Muscle of leg (tissue), 3 donors: ENCODE measurements at regions not wholly inside any gene's neighbourhood (a gene's known extent, or its start where the extent isn't known, plus 50 kb on each side); places are given as distances from the start of the nearest gene placed in this dataset.
"Not testable (repeated sequence)": the region's sequence is repeated elsewhere in the genome, so short reads cannot be mapped to it uniquely, and the experiment has no call there.

Experiments used
- DNase-seq: peaks from one replicate; pipeline ENCODE4 v3.0.0; 2013
- H3K27ac ChIP-seq: one replicate; pipeline ENCODE4 v1.5.1; 2013; ENCODE audit warnings: mild to moderate bottlenecking, low read length, control low read depth
- H3K27me3 ChIP-seq: one replicate; pipeline ENCODE4 v1.6.1; 2013; ENCODE audit warnings: low read length; ENCODE audit not compliant: control insufficient read depth, insufficient read depth
- H3K36me3 ChIP-seq: one replicate; pipeline ENCODE4 v1.6.1; 2013; ENCODE audit warnings: low read length; ENCODE audit not compliant: control insufficient read depth, insufficient read depth
- H3K4me1 ChIP-seq: one replicate; pipeline ENCODE4 v1.6.1; 2013; ENCODE audit warnings: low read length; ENCODE audit not compliant: control insufficient read depth, insufficient read depth
- H3K4me3 ChIP-seq: one replicate; pipeline ENCODE4 v1.5.1; 2013; ENCODE audit warnings: low read length, control low read depth
- H3K9me3 ChIP-seq: replicated peaks from 2 replicates; pipeline ENCODE4 v1.6.1; 2013; ENCODE audit warnings: low read depth, low read length; ENCODE audit not compliant: control insufficient read depth
- WGBS: methylation state at CpG from one replicate; pipeline ENCODE4 v1.1.5; 2013; ENCODE audit warnings: missing lambda C conversion rate; ENCODE audit not compliant: insufficient coverage; 5-methylcytosine and 5-hydroxymethylcytosine counted together

- WGBS = 40% methylated on average over 1 of the region's 10 CpGs
- H3K4me1 ChIP-seq = no peaks in the 10 kb centered on the region
- H3K27ac ChIP-seq = no peak overlapping the region
These were observed 125.8 kb upstream of the EFEMP1 start for GRCh38 chr2:56049233-56049845.

GRCh38 chr2:56053679-56054078 is 130.1 kb upstream of the EFEMP1 start:
- 51% methylated on average over 2 of the region's 3 CpGs for WGBS

More at GRCh38 chr2:56049233-56049845, 125.8 kb upstream of the EFEMP1 start:
- H3K4me3 ChIP-seq = no peak overlapping the region
- H3K9me3 ChIP-seq = no peaks in the 10 kb centered on the region
- H3K36me3 ChIP-seq = no peaks in the 10 kb centered on the region
- DNase-seq = no peak
- H3K27me3 ChIP-seq = no peaks in the 10 kb centered on the region

DNA sequence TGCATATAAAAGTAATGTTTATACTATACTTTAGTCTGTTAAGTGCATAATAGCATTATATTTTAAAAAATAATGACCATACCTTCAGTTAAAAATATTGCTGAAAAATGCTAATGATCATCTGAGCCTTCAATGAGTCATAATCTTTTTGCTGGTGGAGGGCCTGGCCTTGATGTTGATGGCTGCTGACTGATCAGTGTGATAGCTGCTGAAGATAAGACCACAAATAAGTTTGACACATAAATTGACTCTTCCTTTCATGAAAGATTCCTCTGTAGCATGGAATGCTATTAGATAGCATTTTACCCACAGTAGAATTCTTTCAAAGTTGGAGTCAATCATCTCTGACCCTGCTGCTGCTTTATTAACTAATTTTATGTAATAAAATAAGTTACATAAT is 128.4 kb upstream of the CCDC85A start:
- Histone ChIP-seq H3K27me3 (no peaks in the 10 kb centered on the region), H3K4me1 (no peaks in the 10 kb centered on the region), H3K9me3 (peaks cover 9% of the 10 kb centered on the region), H3K4me3 (no peak overlapping the region), H3K27ac (no peak overlapping the region), H3K36me3 (no peaks in the 10 kb centered on the region)
- no peak for DNase-seq

More at GRCh38 chr2:56053679-56054078, 130.1 kb upstream of the EFEMP1 start:
- Histone ChIP-seq H3K4me3 (no peak overlapping the region), H3K36me3 (no peaks in the 10 kb centered on the region), H3K9me3 (peaks cover 3% of the 10 kb centered on the region), H3K27me3 (no peaks in the 10 kb centered on the region), H3K4me1 (no peaks in the 10 kb centered on the region), H3K27ac (no peak overlapping the region)
- no peak for DNase-seq

- H3K27ac ChIP-seq, H3K36me3 ChIP-seq, H3K9me3 ChIP-seq, H3K4me1 ChIP-seq, H3K4me3 ChIP-seq, DNase-seq, H3K27me3 ChIP-seq: not testable (repeated sequence)
- no CpG with 5 or more reads among the region's 4 CpGs for WGBS
These were observed 122.5 kb upstream of the CCDC85A start for GRCh38 chr2:56061327-56061726.

DNA sequence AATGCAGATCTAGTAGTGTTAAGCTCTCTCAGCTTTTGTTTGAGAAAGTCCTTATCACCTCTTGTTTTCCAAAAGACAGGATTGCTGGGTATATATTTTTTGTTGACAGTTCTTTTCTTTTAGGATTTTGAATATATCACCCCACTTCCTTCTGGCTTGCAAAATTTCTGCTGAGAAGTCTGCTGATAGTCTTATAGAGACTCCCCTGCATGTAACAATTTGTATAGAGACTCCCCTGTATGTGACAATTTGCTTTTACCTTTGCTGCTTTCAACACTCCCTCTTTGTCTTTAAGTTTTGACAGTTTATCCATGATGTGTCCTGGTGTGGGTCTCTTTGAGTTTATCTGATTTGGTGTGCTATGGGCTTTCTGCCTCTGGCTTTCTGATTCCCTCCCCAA is 115.0 kb upstream of the CCDC85A start:
- no peaks in the 10 kb centered on the region for H3K27me3 ChIP-seq
- peaks cover 2% of the 10 kb centered on the region for H3K9me3 ChIP-seq
- no peaks in the 10 kb centered on the region for H3K4me1 ChIP-seq
- no peak for DNase-seq
- no peaks in the 10 kb centered on the region for H3K36me3 ChIP-seq
- H3K4me3 ChIP-seq = no peak overlapping the region
- H3K27ac ChIP-seq = no peak overlapping the region

DNA sequence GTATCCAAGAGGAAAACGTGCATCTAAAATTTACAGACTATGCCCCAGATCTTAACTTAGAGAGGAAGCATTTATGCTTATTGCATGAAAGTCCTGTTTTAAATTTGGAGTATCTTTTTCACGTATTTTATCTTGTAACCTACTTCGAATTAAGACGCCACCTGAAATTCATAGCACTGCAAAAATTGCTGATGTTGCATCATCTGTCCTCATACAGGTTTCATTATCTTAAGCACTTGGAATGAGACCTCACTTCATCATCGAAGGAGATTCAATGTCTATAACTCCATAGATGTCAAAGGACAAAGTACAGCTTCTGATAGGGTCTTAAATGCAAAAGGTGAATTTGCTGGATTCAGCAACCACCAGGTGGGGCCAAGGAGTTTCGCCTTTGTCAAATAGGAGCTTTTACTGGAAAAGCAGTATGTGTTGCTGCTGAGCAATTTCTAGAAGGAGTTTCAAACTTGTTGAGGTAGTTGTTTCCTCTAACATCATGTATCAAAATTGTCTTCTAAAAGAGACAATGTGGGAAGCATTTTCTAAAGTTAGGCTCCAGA is 106.4 kb upstream of the CCDC85A start:
- Histone ChIP-seq H3K27me3 (no peaks in the 10 kb centered on the region), H3K4me3 (no peak overlapping the region), H3K36me3 (no peaks in the 10 kb centered on the region), H3K27ac (no peak overlapping the region), H3K4me1 (no peaks in the 10 kb centered on the region), H3K9me3 (no peaks in the 10 kb centered on the region)
- peak; percentile 2 for DNase-seq
- WGBS = 78% methylated on average over 3 of the region's 6 CpGs

- Histone ChIP-seq H3K9me3 (no peaks in the 10 kb centered on the region), H3K36me3 (no peaks in the 10 kb centered on the region), H3K4me1 (no peaks in the 10 kb centered on the region), H3K4me3 (no peak overlapping the region), H3K27me3 (no peaks in the 10 kb centered on the region), H3K27ac (no peak overlapping the region)
- DNase-seq = no peak
- WGBS = 43% methylated on average over 1 of the region's 4 CpGs
These were observed 101.1 kb upstream of the CCDC85A start for GRCh38 chr2:56082665-56083064.

DNA sequence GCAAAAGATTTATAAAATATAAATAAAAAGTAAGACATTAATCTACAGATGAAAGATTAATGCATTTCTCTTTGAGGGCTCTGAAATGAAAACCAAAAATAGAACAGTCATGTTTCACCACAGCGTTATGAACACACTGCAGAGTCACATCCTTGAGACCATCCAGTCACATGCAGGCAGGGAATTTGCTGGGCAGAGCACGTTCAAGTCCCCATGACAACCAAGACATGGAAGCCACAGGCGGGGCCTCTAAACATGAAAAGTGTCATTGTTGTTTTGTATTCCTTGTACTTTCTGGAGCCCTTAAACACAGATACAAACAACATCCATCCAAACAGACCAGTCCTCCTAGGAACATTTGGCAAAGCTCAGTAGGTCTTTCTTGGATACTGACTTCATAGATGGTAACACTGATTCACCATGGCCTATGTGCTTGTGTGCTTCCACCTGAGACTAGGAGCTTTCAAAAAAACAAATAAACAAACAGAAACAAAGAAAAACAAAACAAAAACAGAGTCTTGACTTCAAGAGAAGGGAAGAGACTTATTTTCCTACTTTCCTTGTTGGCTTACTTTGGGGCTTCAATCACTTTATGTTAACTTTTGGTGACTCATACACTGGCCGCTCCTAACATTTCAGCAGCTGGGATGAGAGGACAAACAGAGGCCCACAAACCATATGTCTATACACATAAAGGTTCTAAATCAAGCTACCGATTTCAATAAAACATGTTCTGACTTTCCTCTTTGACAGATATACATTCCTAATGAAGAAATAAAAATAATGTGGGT is 99.5 kb upstream of the CCDC85A start:
- Histone ChIP-seq H3K36me3 (no peaks in the 10 kb centered on the region), H3K9me3 (no peaks in the 10 kb centered on the region), H3K27ac (no peak overlapping the region), H3K27me3 (no peaks in the 10 kb centered on the region), H3K4me3 (no peak overlapping the region), H3K4me1 (no peaks in the 10 kb centered on the region)
- no CpG with 5 or more reads among the region's 5 CpGs for WGBS
- DNase-seq = no peak

DNA sequence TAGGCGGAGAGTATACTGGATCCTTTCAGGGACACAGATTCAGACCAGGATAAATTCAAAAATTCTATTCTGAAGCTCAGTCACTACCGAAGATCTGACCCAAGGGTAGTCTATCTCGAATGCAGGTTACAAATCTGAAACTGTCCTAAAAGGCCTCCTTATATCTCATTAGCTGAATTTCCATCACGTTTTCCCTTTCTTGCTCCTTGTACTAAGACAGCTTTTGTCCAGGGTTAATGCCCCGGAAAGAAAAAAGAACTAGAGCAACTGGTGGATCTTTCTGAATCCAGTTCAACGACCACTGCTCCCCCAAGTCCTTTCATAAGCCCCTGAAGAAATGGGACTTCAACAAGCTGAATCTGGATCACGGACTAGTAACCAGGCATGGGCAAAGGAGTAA is 97.5 kb upstream of the CCDC85A start:
- Histone ChIP-seq H3K4me1 (no peaks in the 10 kb centered on the region), H3K4me3 (no peak overlapping the region), H3K9me3 (no peaks in the 10 kb centered on the region), H3K27me3 (no peaks in the 10 kb centered on the region), H3K36me3 (no peaks in the 10 kb centered on the region), H3K27ac (no peak overlapping the region)
- WGBS = 88% methylated on average over 4 of the region's 7 CpGs
- DNase-seq = no peak

DNA sequence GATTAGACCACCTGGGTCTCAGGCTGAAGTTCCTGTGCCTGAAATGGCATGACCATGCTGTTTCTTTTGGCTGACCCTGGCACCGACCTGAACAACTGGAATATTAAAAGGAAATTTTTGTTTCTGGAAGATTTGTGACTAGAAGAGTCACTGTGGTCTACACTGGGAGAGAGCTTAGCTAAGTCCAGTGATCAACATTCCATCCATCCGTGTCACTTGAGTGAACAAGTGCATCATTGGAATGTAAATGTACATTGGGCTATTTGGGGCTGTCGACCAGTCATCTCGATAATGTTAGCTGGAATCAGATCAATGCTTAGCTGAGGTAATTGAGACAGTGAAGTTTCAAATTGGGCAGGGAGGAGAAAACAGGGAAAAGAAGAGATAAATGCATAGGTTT is 95.4 kb upstream of the CCDC85A start:
- Histone ChIP-seq H3K36me3 (no peaks in the 10 kb centered on the region), H3K27me3 (no peaks in the 10 kb centered on the region), H3K9me3 (no peaks in the 10 kb centered on the region), H3K4me1 (no peaks in the 10 kb centered on the region), H3K4me3 (no peak overlapping the region), H3K27ac (no peak overlapping the region)
- DNase-seq = no peak
- WGBS = 90% methylated on average over 3 of the region's 4 CpGs
